GM10248 (cell line): ENCODE measurements at regions not wholly inside any gene's neighbourhood (a gene's known extent, or its start where the extent isn't known, plus 50 kb on each side); places are given as distances from the start of the nearest gene placed in this dataset.

Experiments used
- CTCF ChIA-PET: fragments of 300-600 bp; sonication (Branson Sonifier 250); formaldehyde crosslinking; extraction: SDS; loops from one replicate; lab custom pipeline; 2021; ENCODE audit warnings: antibody characterized with exemption; lab: Yijun Ruan, JAX
- POLR2A ChIA-PET: fragments of 350-650 bp; sonication (Branson Sonifier 250); formaldehyde crosslinking; extraction: SDS; loops from one replicate; lab custom pipeline; 2020; ENCODE audit warnings: antibody characterized with exemption; lab: Yijun Ruan, JAX
- DNase-seq: peaks from one replicate; pipeline ENCODE4 v3.0.0; 2012; ENCODE audit errors: extremely low spot score
- TF ChIP-seq, protein P1 (sequence below): IDR thresholded peaks from 2 replicates; pipeline ENCODE4 v1.5.1; 2012; ENCODE audit warnings: mild to moderate bottlenecking, low read depth; ENCODE audit errors: extremely low read depth, missing control alignments, control extremely low read depth

DNA sequence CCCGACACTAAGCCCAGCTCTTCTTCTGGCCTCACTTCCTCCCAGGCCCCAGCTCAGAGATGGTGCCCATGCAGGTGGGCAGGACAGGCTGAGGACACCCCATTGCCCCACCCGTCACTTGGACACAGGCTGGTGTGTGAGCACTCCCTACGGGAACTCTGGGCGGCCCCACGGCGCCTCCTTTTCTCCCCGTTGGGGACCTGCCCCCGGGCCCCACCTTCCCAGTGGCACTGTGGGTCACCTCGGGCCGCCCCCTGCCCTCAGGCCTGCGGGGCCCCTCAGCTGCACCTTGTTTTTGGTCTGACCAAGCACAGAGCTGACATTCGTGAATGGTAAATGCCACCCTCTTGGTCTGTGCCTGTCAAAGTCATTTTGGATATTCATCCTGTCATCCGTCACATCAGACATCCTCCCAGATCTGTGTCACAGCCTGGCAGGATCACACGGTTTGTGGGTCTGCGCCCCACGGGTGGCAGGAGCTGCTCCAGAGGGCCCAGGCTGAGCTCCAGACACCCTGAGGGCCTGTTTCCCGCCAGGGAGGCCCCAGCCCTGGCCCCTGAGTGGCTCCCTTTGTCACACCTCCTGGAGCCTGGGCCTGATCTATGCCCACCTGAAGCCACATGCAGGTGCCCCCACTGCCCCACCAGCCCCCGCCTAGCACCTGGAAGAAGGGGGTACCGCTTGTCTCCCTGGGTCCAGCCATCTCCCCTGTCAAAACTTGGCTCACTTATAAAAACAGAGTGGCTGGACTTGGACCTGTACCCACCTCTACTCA, 1188.5 kb downstream of the BRD1 start:
- no peak for DNase-seq
- POLR2A ChIA-PET, result no interaction called here
- TF ChIP-seq, protein P1, sequence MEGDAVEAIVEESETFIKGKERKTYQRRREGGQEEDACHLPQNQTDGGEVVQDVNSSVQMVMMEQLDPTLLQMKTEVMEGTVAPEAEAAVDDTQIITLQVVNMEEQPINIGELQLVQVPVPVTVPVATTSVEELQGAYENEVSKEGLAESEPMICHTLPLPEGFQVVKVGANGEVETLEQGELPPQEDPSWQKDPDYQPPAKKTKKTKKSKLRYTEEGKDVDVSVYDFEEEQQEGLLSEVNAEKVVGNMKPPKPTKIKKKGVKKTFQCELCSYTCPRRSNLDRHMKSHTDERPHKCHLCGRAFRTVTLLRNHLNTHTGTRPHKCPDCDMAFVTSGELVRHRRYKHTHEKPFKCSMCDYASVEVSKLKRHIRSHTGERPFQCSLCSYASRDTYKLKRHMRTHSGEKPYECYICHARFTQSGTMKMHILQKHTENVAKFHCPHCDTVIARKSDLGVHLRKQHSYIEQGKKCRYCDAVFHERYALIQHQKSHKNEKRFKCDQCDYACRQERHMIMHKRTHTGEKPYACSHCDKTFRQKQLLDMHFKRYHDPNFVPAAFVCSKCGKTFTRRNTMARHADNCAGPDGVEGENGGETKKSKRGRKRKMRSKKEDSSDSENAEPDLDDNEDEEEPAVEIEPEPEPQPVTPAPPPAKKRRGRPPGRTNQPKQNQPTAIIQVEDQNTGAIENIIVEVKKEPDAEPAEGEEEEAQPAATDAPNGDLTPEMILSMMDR, result no peak
- CTCF ChIA-PET, result no interaction called here

DNA sequence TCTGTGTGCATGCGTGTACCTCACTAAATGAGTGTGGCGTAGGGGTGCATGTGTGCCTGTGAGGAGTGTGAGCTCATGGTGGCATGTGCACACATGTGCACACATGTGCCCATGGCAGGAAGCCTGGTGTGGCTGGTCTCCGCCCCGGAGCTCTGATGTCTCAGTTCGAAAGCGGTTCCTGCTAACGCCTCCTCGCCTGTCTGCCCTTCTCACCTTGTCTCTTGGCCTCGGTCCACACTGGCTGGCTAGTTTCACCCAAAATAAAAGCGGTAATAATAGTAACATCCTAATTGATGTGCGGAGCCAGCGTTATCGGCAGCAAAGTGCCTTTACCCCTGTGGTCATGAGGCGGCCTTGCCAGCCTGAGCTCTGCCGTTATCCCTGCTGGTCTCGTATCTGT, 1190.4 kb downstream of the BRD1 start:
- TF ChIP-seq, protein P1, result no peak
- no peak for DNase-seq
- ChIA-PET POLR2A (no interaction called here), CTCF (no interaction called here)

DNA sequence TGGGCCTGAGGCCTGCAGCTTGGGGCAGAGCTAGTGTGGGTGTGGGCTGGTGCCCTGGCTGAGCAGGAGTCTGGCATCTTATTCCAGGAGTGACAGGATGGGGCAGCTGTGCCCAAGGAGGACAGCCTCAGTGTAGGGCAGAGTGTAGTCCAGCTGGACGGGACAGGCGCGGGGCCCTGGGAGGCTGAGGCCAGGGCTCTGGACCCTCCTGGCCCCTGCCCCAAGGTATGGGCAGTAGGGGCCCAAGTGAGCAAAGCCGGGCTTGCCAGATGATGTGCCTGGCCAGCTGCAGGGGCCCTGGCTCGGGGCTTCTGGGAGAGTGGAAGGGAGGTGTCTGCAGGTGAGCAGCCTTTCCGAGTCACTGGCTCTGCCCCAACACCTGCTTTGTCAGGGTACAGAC, 1190.9 kb downstream of the BRD1 start:
- POLR2A ChIA-PET, result no interaction called here
- DNase-seq, result no peak
- TF ChIP-seq, protein P1, result no peak
- CTCF ChIA-PET, result no interaction called here

DNA sequence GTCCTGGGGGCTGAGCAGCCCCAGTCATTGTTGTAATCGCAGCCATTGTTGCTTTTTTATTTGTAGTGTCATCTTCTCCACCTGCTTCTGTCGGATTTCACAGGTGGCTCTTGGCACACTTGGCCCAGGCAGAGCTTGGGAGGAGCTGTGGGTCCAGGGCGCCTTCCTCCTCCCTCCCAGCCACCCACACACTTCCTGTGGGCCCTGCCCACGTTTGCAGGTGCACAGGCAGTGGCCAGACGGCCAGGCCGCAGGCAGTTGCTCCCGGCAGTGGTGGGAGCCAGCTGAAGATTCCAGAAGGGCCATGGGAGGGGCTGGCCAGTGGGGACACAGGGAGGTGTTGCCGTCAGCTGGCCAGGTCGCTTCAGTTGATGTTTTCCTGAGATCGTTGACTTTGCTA, 1191.9 kb downstream of the BRD1 start:
- TF ChIP-seq, protein P1, result no peak
- ChIA-PET CTCF (no interaction called here), POLR2A (no interaction called here)
- no peak for DNase-seq

DNA sequence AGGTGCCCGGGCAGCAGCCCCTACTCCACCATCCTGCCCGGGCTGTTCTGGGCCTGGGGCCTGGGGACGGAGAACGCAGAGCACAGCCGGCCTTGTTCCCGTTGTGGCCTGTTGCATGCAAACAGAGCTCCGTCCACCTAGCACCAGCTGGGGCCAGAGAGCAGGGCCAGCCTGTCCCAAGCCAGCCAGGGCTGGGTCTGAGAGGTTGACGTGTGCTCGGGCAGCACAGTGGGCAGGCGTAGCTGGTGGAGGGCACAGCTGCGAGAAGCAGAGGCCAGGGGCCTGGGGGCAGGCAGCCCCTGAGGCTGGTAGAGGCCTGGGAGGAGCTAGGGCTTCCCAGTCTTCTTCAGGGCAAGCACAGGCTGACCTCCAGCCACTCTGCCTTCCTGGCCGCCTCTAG, 1192.6 kb downstream of the BRD1 start:
- CTCF ChIA-PET, result no interaction called here
- TF ChIP-seq, protein P1, result no peak
- POLR2A ChIA-PET, result no interaction called here
- no peak for DNase-seq

DNA sequence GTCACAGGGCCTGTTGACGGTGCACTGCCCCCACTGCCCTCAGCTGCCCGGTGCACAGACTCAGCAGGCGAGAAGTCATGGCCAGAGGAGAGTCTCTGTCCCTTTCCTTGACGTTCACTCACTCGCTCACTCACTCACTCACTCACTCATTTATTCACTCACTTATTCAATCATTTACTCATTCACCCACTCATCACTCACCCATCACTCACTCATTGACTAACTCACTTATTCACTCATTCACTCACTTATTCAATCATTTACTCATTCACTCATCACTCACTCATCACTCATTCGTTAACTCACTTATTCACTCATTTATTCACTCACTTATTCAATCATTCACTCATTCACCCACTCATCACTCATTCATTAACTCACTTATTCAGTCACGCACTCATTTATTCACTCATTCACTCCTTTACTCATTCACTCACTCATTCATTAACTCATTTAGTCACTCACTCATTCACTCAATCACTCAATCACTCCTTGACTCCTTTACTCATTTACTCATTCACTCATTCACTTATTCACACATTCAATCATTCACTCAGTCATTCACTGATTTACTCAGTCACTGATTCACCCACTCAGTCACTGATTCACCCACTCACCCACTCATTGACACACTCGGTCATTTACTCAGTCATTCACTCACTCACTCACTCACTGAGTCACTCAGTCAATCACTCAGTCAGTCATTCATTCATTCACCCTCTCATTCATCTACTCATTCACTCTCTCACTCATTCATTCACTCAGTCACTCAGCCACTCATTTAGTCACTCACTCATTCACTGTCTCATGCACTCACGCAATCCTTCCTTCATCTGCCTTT, 1193.5 kb downstream of the BRD1 start:
- no peak for DNase-seq

More for the DNA sequence above, 1193.5 kb downstream of the BRD1 start:
- CTCF ChIA-PET, result no interaction called here
- POLR2A ChIA-PET, result no interaction called here
- TF ChIP-seq, protein P1, result no peak
